ENCODE measurements at regions not wholly inside any gene's neighbourhood (a gene's known extent, or its start where the extent isn't known, plus 50 kb on each side); places are given as distances from the start of the nearest gene placed in this dataset.

- DNase-seq (ENCODE audit: low spot score) = no peak
Measured at GRCh38 chr11:70028147-70028855, 49.8 kb upstream of the ANO1 start.
